GM18511 (cell line): ENCODE measurements at regions not wholly inside any gene's neighbourhood (a gene's known extent, or its start where the extent isn't known, plus 50 kb on each side); places are given as distances from the start of the nearest gene placed in this dataset.
"Not testable (repeated sequence)": the region's sequence is repeated elsewhere in the genome, so short reads cannot be mapped to it uniquely, and the experiment has no call there.

Experiments used
- ATAC-seq: cut with Tn5 transposase; IDR thresholded peaks from one replicate; pipeline ENCODE4 v1.9.1; 2021; ENCODE audit warnings: mild to moderate bottlenecking, moderate library complexity; ENCODE audit not compliant: unreplicated experiment

GRCh38 chr6:5898563-5898962, 108.2 kb downstream of the NRN1 start:
- ATAC-seq: no peak

DNA sequence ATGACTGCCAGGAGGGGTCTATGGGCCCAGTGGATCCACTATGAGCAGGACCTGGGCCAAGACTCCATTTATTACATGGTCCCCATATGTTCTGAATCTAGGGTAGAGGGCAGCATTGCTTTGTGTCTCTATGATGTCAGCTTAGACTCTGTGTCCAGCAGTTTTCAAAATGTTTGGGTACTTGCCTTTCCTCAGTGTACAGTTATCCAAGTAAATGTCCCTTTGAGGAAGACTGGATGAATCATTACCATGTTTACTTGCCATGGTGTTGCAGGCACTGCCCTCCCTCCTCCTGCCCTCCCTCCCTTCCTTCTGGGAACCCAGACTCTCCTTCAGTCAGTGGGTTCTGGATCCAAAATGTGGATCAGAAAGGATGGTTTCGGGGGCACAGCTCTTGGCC, 108.6 kb downstream of the NRN1 start:
- ATAC-seq: no peak

DNA sequence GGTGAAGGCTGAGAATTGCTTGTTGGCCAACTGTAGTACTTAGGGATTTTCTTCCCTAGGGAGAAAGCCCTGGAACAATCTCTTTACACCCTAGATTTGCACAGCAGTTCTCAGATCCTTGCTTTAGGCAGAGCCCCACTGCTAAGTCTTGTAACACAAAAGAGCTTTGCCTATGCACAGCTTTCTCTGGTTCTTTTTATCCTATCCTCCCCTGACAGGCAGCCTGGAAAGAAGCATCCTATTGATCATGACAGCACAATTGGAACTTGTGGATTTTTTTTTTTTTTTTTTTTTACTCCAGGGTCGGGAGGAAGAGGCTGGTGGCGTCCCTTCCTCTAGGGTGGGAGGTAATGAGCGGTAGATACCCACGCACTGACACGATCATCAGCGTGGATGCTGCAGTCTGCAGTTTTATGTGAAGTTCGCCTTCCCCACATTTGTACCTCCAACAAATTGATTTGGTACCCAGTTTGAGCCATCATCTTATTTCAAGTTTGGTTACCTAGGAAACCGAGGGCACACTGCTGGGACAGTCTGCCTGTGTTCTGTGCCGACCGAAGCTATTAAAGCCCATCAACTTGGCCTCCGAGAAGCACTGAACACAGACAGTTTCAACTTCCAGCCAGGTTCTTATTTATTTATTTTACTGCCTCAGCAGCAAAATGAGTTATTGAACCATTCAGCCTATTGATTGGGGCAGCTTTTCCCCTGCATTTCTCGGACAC, 110.1 kb downstream of the NRN1 start:
- no peak for ATAC-seq

DNA sequence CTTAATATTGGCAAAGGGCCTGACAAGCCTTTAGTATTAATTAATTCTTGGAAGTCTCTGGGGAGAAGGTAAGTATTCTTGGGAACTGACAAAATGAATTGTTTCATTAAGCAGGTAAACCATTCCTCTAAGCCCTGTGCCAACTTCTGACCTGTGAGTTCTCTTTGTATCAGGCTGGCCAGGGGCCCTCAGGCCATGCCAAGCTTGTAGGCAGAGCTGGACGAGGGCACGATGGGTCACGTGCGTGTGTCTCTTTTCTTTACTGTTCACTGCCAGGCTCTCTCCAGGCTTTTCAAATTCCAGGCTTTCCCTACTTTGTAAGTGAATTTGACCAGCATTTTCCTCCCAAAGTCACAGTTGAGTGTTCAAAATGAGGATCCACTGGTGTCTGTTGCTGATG, 112.4 kb downstream of the NRN1 start:
- no peak for ATAC-seq

- ATAC-seq: no peak
Observed at GRCh38 chr6:5893295-5893694, 113.4 kb downstream of the NRN1 start.

GRCh38 chr6:5892669-5893068, 114.1 kb downstream of the NRN1 start:
- ATAC-seq: no peak

- ATAC-seq: no peak
Observed at GRCh38 chr6:5878792-5879191, 127.9 kb downstream of the NRN1 start.

- ATAC-seq: no peak
Observed at GRCh38 chr6:5876076-5876475, 130.6 kb downstream of the NRN1 start.

GRCh38 chr6:5873976-5874375, 132.7 kb downstream of the NRN1 start:
- not testable (repeated sequence) for ATAC-seq

GRCh38 chr6:5871296-5871695, 135.4 kb downstream of the NRN1 start:
- no peak for ATAC-seq

- ATAC-seq: no peak
Observed at GRCh38 chr6:5869676-5870075, 137.0 kb downstream of the NRN1 start.

GRCh38 chr6:5869261-5869660, 137.5 kb downstream of the NRN1 start:
- ATAC-seq: no peak

DNA sequence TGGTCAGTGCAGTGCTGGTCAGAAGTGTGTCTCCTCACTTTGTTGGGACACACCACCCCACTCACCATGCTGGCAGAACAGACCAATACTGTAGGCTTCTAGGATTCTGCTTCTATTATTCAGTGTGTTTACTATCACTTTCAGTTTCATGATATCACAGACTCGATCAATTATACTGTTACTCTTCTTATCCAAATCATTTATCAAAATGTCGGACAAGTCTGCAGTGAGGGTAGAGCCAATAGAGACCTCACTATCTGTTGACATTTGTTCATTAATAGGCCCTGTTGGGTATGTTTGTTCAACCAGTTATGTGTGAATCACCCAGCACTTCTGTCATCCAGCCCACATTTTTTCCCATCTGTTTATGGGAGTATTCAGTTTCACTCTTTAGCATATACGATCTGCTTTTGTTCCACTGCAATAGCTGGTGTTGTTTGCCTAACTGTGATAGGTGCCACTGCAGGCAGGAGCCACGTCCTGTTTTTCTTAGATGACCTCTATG, 140.1 kb downstream of the NRN1 start:
- ATAC-seq: no peak

DNA sequence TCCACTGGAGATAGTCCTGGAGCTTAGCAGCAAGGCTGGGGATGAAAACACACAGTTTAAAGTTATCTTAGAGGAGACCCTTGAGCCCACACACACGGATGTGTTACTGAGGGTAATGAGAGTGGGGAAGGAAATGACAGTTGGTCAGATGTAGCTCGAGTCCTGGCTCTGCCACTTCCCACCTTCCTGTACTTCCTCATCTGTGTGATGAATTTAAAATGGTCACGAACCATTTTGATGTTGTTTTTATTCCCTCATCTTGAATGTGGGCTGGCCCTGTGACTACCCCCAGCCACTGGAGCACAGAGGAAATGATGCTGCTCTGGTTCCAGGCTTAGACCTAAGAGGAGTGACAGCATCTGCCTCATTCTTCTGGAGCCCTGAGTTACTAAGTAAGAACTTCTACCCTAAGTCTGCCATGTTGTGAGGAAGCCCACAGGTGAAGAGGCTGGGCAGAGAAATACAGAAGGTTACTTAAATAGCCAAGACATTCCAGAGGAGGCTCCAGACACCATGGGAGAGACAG, 141.2 kb downstream of the NRN1 start:
- no peak for ATAC-seq

- no peak for ATAC-seq
Observed at GRCh38 chr6:5860849-5861248, 145.9 kb downstream of the NRN1 start.

GRCh38 chr6:5855787-5856470, 150.8 kb downstream of the NRN1 start:
- ATAC-seq: no peak

- ATAC-seq: no peak
Observed at GRCh38 chr6:5854899-5855298, 151.8 kb downstream of the NRN1 start.

- no peak for ATAC-seq
Observed at GRCh38 chr6:5851261-5851757, 155.4 kb downstream of the NRN1 start.

DNA sequence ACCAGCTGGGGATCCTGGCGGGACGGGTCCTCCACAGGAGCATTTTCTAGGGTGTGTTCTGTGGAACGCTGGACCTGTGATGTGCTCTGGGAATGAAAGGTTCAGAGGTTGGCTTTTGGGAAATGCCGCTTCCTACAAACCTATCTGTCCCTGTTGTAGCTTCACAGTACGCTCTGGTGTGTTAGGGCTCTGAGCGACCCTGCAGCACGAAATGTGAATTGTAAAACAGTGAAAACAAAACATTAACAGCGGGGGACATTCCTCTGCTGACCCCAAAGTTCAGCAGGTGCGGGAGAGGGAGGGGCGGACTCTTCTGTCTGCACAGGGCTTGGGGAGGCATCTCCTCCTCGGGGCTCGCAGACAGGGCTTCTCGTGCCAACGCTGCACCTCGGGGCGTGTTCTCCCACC, 155.9 kb downstream of the NRN1 start:
- no peak for ATAC-seq

- no peak for ATAC-seq
Observed at GRCh38 chr6:5846889-5847288, 159.8 kb downstream of the NRN1 start.

- no peak for ATAC-seq
Observed at GRCh38 chr6:5846335-5846734, 160.4 kb downstream of the NRN1 start.

GRCh38 chr6:5843078-5843477, 163.6 kb downstream of the NRN1 start:
- ATAC-seq: no peak
